B cell (primary cell): ENCODE measurements at regions not wholly inside any gene's neighbourhood (a gene's known extent, or its start where the extent isn't known, plus 50 kb on each side); places are given as distances from the start of the nearest gene placed in this dataset.

Source experiments
- CTCF ChIP-seq: fragments of 200-600 bp; IDR thresholded peaks from one replicate; pipeline ENCODE4 v1.8.0; 2022; ENCODE audit warnings: antibody characterized with exemption, mild to moderate bottlenecking
- EZH2 ChIP-seq: IDR thresholded peaks from 2 replicates; pipeline ENCODE4 v1.6.1; 2012; ENCODE audit warnings: borderline replicate concordance, low read depth, mild to moderate bottlenecking, moderate library complexity, low read length; ENCODE audit not compliant: insufficient read depth, poor library complexity, severe bottlenecking

GRCh38 chr5:2125901-2126265 lies 243.2 kb upstream of the IRX4 start:
- TF ChIP-seq EZH2 (no peak), CTCF (no peak)
